Astrocyte (in vitro differentiated cells and primary cell): ENCODE measurements at regions not wholly inside any gene's neighbourhood (a gene's known extent, or its start where the extent isn't known, plus 50 kb on each side); places are given as distances from the start of the nearest gene placed in this dataset.

Source experiments
- CTCF ChIP-seq: IDR thresholded peaks from 2 replicates; pipeline ENCODE4 v1.5.1; 2011; ENCODE audit warnings: low read depth, mild to moderate bottlenecking, inconsistent platforms, low read length, moderate library complexity; ENCODE audit not compliant: insufficient read depth
- EZH2 ChIP-seq: IDR thresholded peaks from 2 replicates; pipeline ENCODE4 v1.6.1; 2012; ENCODE audit warnings: mild to moderate bottlenecking, low read length, inconsistent platforms; ENCODE audit not compliant: insufficient read depth

GRCh38 chr11:81787584-81788049 lies 946.0 kb downstream of the FAM181B start:
- TF ChIP-seq CTCF (no peak), EZH2 (no peak)
